HFFc6 (cell line): ENCODE measurements at regions not wholly inside any gene's neighbourhood (a gene's known extent, or its start where the extent isn't known, plus 50 kb on each side); places are given as distances from the start of the nearest gene placed in this dataset.

Experiments used
- DNase-seq: peaks from one replicate; pipeline ENCODE4 v3.0.0-alpha.2; 2018
- H3K27ac Mint-ChIP-seq: 2 replicates; pipeline ENCODE4 v1.8.0; 2020; ENCODE audit warnings: mild to moderate bottlenecking, mixed read lengths
- H3K27me3 Mint-ChIP-seq: 2 replicates; pipeline ENCODE4 v1.8.0; 2021; ENCODE audit warnings: mild to moderate bottlenecking, moderate library complexity, mixed read lengths; ENCODE audit not compliant: insufficient read depth
- H3K36me3 Mint-ChIP-seq: 2 replicates; pipeline ENCODE4 v1.8.0; 2021; ENCODE audit warnings: low read depth, mixed read lengths
- H3K4me1 Mint-ChIP-seq: 2 replicates; pipeline ENCODE4 v1.8.0; 2020; ENCODE audit warnings: low read depth, mixed read lengths
- H3K4me3 Mint-ChIP-seq: 2 replicates; pipeline ENCODE4 v1.8.0; 2020; ENCODE audit warnings: mild to moderate bottlenecking, moderate library complexity, mixed read lengths
- H3K9me3 Mint-ChIP-seq: 2 replicates; pipeline ENCODE4 v1.8.0; 2020; ENCODE audit warnings: mild to moderate bottlenecking, mixed read lengths
- CTCF ChIP-seq: fragments of 200-600 bp; sonication (generic); IDR thresholded peaks from 2 replicates; pipeline ENCODE4 v1.5.0; 2021; ENCODE audit warnings: antibody characterized with exemption, mild to moderate bottlenecking

- H3K36me3 Mint-ChIP-seq = peaks cover 9% of the 10 kb centered on the region; the same call in 1 of the 2 replicates
- H3K27me3 Mint-ChIP-seq = no peaks in the 10 kb centered on the region
- H3K9me3 Mint-ChIP-seq = peaks cover 7% of the 10 kb centered on the region; the same call in 1 of the 2 replicates
- H3K4me3 Mint-ChIP-seq = peak overlapping the region; percentile 20
- peaks cover 67% of the 10 kb centered on the region for H3K4me1 Mint-ChIP-seq
- H3K27ac Mint-ChIP-seq = peak overlapping the region; percentile 42
- peak; percentile 71 for DNase-seq
- TF ChIP-seq CTCF = no peak
Observed at GRCh38 chr18:2402084-2402483, 169.2 kb downstream of the METTL4 start.

- Mint-ChIP-seq H3K27me3 (no peaks in the 10 kb centered on the region), H3K4me3 (no peak overlapping the region), H3K4me1 (peaks cover 82% of the 10 kb centered on the region), H3K36me3 (no peaks in the 10 kb centered on the region), H3K9me3 (no peaks in the 10 kb centered on the region), H3K27ac (peak overlapping the region; percentile 44; the same call in 1 of the 2 replicates)
- TF ChIP-seq CTCF = no peak
- DNase-seq = peak; percentile 60
Observed at GRCh38 chr18:2406544-2406943, 164.8 kb downstream of the METTL4 start.

GRCh38 chr18:2407961-2408360 lies 163.3 kb downstream of the METTL4 start:
- H3K4me1 Mint-ChIP-seq = peaks cover 82% of the 10 kb centered on the region
- no peak for TF ChIP-seq CTCF
- H3K27ac Mint-ChIP-seq = no peak overlapping the region
- no peak overlapping the region for H3K4me3 Mint-ChIP-seq
- H3K27me3 Mint-ChIP-seq = no peaks in the 10 kb centered on the region
- no peak for DNase-seq
- no peaks in the 10 kb centered on the region for H3K9me3 Mint-ChIP-seq
- no peaks in the 10 kb centered on the region for H3K36me3 Mint-ChIP-seq

- Mint-ChIP-seq H3K4me3 (no peak overlapping the region), H3K9me3 (no peaks in the 10 kb centered on the region), H3K27ac (no peak overlapping the region), H3K4me1 (peaks cover 80% of the 10 kb centered on the region), H3K27me3 (no peaks in the 10 kb centered on the region; the same call in 1 of the 2 replicates), H3K36me3 (no peaks in the 10 kb centered on the region)
- no peak for TF ChIP-seq CTCF
- DNase-seq = no peak
Observed at GRCh38 chr18:2409906-2410305, 161.4 kb downstream of the METTL4 start.

- Mint-ChIP-seq H3K9me3 (no peaks in the 10 kb centered on the region), H3K4me1 (peaks cover 73% of the 10 kb centered on the region), H3K27ac (peak overlapping the region; percentile 29; the same call in 1 of the 2 replicates), H3K27me3 (no peaks in the 10 kb centered on the region; the same call in 1 of the 2 replicates), H3K4me3 (peak overlapping the region; percentile 42; the same call in 1 of the 2 replicates), H3K36me3 (no peaks in the 10 kb centered on the region)
- no peak for TF ChIP-seq CTCF
- DNase-seq = no peak
Observed at GRCh38 chr18:2410688-2411087, 160.6 kb downstream of the METTL4 start.
